Caco-2 (cell line): ENCODE measurements at regions not wholly inside any gene's neighbourhood (a gene's known extent, or its start where the extent isn't known, plus 50 kb on each side); places are given as distances from the start of the nearest gene placed in this dataset.

Experiments
- BruUV-seq: library from RNA; stranded (reverse); fragments of 400-500 nt; replicated peaks from 2 replicates; lab custom pipeline; 2021; lab: Mats Ljungman, UMichigan
- CTCF ChIA-PET: fragments of 300-600 bp; sonication (Branson Sonifier 250); formaldehyde crosslinking; loops from one replicate; lab custom pipeline; 2022; ENCODE audit warnings: antibody characterized with exemption; lab: Charles Lee
- POLR2A ChIA-PET: fragments of 300-600 bp; sonication (Branson Sonifier 250); formaldehyde crosslinking; loops from one replicate; lab custom pipeline; 2022; ENCODE audit warnings: antibody characterized with exemption; lab: Charles Lee
- DNase-seq, 2 experiments: peaks; one replicate each; pipeline versions ENCODE4 v3.0.0 to v3.0.0-alpha.2; 2020 to 2022
- H3K27me3 ChIP-seq: replicated peaks from 2 replicates; pipeline ENCODE4 v1.6.0; 2011; ENCODE audit warnings: low read length; ENCODE audit not compliant: control insufficient read depth, insufficient read depth
- H3K36me3 ChIP-seq: 2 replicates; pipeline ENCODE4 v1.5.1; 2011; ENCODE audit warnings: low read length; ENCODE audit not compliant: control insufficient read depth, insufficient read depth
- H3K4me1 ChIP-seq: fragments of 250-450 bp; sonication (Bioruptor Pico); 2 replicates; pipeline ENCODE4 v1.5.1; 2020; ENCODE audit warnings: mild to moderate bottlenecking
- H3K4me3 ChIP-seq: 2 replicates; pipeline ENCODE4 v1.5.1; 2011; ENCODE audit warnings: low read depth, mild to moderate bottlenecking, control low read depth, low read length
- H3K9me3 ChIP-seq: fragments of 250-450 bp; sonication (Bioruptor Pico); 2 replicates; pipeline ENCODE4 v1.5.1; 2020; ENCODE audit warnings: mild to moderate bottlenecking, moderate library complexity
- H3K27ac Mint-ChIP-seq: one replicate; pipeline ENCODE4 v1.8.0; 2022; ENCODE audit warnings: mixed read lengths; ENCODE audit not compliant: unreplicated experiment
- H3K27me3 Mint-ChIP-seq: one replicate; pipeline ENCODE4 v1.8.0; 2022; ENCODE audit warnings: mixed read lengths; ENCODE audit not compliant: insufficient read depth, unreplicated experiment
- H3K36me3 Mint-ChIP-seq: one replicate; pipeline ENCODE4 v1.8.0; 2022; ENCODE audit warnings: mild to moderate bottlenecking, mixed read lengths; ENCODE audit not compliant: insufficient read depth, unreplicated experiment
- H3K4me1 Mint-ChIP-seq: one replicate; pipeline ENCODE4 v1.8.0; 2022; ENCODE audit warnings: low read depth, mixed read lengths; ENCODE audit not compliant: unreplicated experiment
- H3K4me3 Mint-ChIP-seq: one replicate; pipeline ENCODE4 v1.8.0; 2022; ENCODE audit warnings: mild to moderate bottlenecking, moderate library complexity, mixed read lengths; ENCODE audit not compliant: unreplicated experiment
- H3K9me3 Mint-ChIP-seq: one replicate; pipeline ENCODE4 v1.8.0; 2022; ENCODE audit warnings: mixed read lengths; ENCODE audit not compliant: unreplicated experiment
- CTCF ChIP-seq, 2 experiments: fragments of 200-600 bp in 1 of 2; IDR thresholded peaks; 1 replicate in 1 of 2; 2 replicates in 1 of 2; pipeline versions ENCODE4 v1.5.1 to v1.8.0; 2011 to 2022; ENCODE audit warnings: antibody characterized with exemption in 1 of 2, control low read depth in 1 of 2, inconsistent platforms in 1 of 2, low read depth in 1 of 2, low read length in 1 of 2, mild to moderate bottlenecking in 1 of 2, moderate library complexity in 1 of 2; ENCODE audit not compliant: insufficient read depth in 1 of 2, severe bottlenecking in 1 of 2, unreplicated experiment in 1 of 2
- intact Hi-C: fragments of 100-400 bp; cut with micrococcal nuclease; formaldehyde crosslinking; loops from one replicate; pipeline ENCODE4 v1.10.0; 2022; ENCODE audit not compliant: unreplicated experiment

- H3K27me3 ChIP-seq, result no peaks in the 10 kb centered on the region
- H3K4me3 Mint-ChIP-seq, result no peak overlapping the region
- TF ChIP-seq CTCF (IDR thresholded peaks at IDR 0.05; ENCODE audit: insufficient read depth in 1 of 2, low read depth in 1 of 2, low read length in 1 of 2, severe bottlenecking in 1 of 2, unreplicated experiment in 1 of 2), result no peak
- POLR2A ChIA-PET, result no interaction called here
- H3K4me1 Mint-ChIP-seq, result no peaks in the 10 kb centered on the region
- no peaks in the 10 kb centered on the region for H3K9me3 Mint-ChIP-seq
- H3K27ac Mint-ChIP-seq, result no peak overlapping the region
- H3K4me1 ChIP-seq, result no peaks in the 10 kb centered on the region
- no peaks in the 10 kb centered on the region for H3K9me3 ChIP-seq
- H3K4me3 ChIP-seq, result no peak overlapping the region
- peaks cover 7% of the 10 kb centered on the region for H3K27me3 Mint-ChIP-seq
- intact Hi-C loops, result no loop called here
- H3K36me3 Mint-ChIP-seq, result peaks cover 3% of the 10 kb centered on the region
- CTCF ChIA-PET, result no interaction called here
- no TSS peak for BruUV-seq
- DNase-seq, result no peak
- no peaks in the 10 kb centered on the region for H3K36me3 ChIP-seq
These were observed 236.0 kb downstream of the TENT4A start for GRCh38 chr5:6949230-6949629.

GRCh38 chr5:6950250-6950649 lies 237.0 kb downstream of the TENT4A start:
- no TSS peak for BruUV-seq
- H3K4me3 ChIP-seq, result no peak overlapping the region
- H3K4me1 ChIP-seq, result no peaks in the 10 kb centered on the region
- Mint-ChIP-seq H3K4me3 (no peak overlapping the region), H3K9me3 (no peaks in the 10 kb centered on the region), H3K4me1 (no peaks in the 10 kb centered on the region), H3K27me3 (peaks cover 14% of the 10 kb centered on the region), H3K36me3 (peaks cover 5% of the 10 kb centered on the region), H3K27ac (no peak overlapping the region)
- H3K36me3 ChIP-seq, result no peaks in the 10 kb centered on the region
- DNase-seq, result no peak
- POLR2A ChIA-PET, result no interaction called here
- TF ChIP-seq CTCF (IDR thresholded peaks at IDR 0.05; ENCODE audit: insufficient read depth in 1 of 2, low read depth in 1 of 2, low read length in 1 of 2, severe bottlenecking in 1 of 2, unreplicated experiment in 1 of 2), result no peak
- CTCF ChIA-PET, result no interaction called here
- H3K27me3 ChIP-seq, result no peaks in the 10 kb centered on the region
- H3K9me3 ChIP-seq, result no peaks in the 10 kb centered on the region
- intact Hi-C loops, result no loop called here

- Mint-ChIP-seq H3K27ac (no peak overlapping the region), H3K27me3 (peaks cover 14% of the 10 kb centered on the region), H3K9me3 (no peaks in the 10 kb centered on the region), H3K4me3 (no peak overlapping the region), H3K4me1 (no peaks in the 10 kb centered on the region), H3K36me3 (peaks cover 5% of the 10 kb centered on the region)
- Histone ChIP-seq H3K4me3 (no peak overlapping the region), H3K4me1 (no peaks in the 10 kb centered on the region), H3K27me3 (no peaks in the 10 kb centered on the region), H3K9me3 (no peaks in the 10 kb centered on the region), H3K36me3 (no peaks in the 10 kb centered on the region)
- DNase-seq, result no peak
- TF ChIP-seq CTCF (IDR thresholded peaks at IDR 0.05; ENCODE audit: insufficient read depth in 1 of 2, low read depth in 1 of 2, low read length in 1 of 2, severe bottlenecking in 1 of 2, unreplicated experiment in 1 of 2), result no peak
- intact Hi-C loops, result no loop called here
- BruUV-seq, result no TSS peak
- POLR2A ChIA-PET, result no interaction called here
- CTCF ChIA-PET, result no interaction called here
These were observed 237.6 kb downstream of the TENT4A start for GRCh38 chr5:6950860-6951259.
